Right kidney (tissue), 1 donor: ENCODE measurements at regions not wholly inside any gene's neighbourhood (a gene's known extent, or its start where the extent isn't known, plus 50 kb on each side); places are given as distances from the start of the nearest gene placed in this dataset.
"Not testable (repeated sequence)": the region's sequence is repeated elsewhere in the genome, so short reads cannot be mapped to it uniquely, and the experiment has no call there.

Experiments used
- DNase-seq: peaks from one replicate; pipeline ENCODE4 v3.0.0-alpha.2; 2016

DNA sequence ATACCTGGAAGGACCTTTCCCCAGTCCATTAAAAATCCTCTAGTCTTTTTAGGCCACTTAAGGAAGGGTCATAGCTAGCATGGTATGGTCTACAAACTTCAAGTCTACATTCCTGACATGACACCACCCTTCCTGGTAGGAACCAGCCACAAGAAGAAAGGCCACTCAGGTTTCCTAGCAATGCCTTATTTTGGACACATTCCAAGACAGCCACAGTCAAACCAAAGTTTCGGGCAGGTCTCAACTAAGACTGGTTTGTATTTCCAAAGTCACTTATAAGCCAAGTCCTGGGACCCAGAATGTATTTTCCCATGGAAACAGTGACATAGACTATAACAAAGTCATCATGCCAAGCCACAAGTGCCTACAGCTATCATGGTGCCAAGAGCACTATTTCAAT lies 50.6 kb upstream of the SLC44A3 start:
- DNase-seq, result no peak

DNA sequence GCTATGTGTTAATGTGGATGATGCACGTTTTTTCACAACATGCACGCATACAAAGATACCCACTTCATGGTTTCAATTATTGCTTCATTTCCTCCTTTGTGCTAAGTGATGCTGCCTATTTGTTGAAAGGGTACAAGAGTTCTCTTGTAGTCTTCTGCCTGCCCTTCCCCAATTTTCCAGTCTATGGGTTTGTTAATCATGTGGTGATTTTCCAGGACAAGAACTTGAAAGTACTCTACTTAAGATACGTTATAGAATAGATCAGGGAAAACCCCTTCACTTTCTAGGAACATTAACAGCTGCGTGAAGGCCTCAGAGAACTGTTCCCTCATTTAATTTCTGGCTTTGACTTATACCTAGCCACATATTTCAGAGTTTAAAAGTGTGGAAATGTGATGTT lies 52.1 kb upstream of the SLC44A3 start:
- no peak for DNase-seq

GRCh38 chr1:94765958-94766357 lies 54.2 kb upstream of the SLC44A3 start:
- DNase-seq, result no peak

- no peak for DNase-seq
Observed at GRCh38 chr1:94759188-94759587, 61.0 kb upstream of the SLC44A3 start.

GRCh38 chr1:94757931-94758330 lies 62.2 kb upstream of the SLC44A3 start:
- no peak for DNase-seq

DNA sequence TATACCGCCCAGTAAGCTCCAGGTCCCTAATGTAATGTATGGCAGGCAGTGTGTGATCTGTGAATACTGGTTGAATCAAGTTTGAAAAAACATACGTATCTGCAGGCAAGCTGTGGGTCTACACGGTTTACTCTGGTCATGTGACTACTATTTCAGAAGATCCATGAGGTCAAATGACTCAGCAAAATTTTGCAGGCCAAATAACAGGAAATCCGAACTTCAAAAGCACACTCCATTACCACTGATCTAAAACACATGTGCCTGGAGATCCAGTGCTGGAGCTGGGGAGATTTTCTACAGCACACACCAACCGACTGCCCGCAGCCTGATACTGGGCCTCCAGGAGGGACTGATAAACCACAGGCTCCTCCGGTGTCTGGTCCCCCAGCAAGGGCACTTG lies 64.5 kb upstream of the SLC44A3 start:
- no peak for DNase-seq

DNA sequence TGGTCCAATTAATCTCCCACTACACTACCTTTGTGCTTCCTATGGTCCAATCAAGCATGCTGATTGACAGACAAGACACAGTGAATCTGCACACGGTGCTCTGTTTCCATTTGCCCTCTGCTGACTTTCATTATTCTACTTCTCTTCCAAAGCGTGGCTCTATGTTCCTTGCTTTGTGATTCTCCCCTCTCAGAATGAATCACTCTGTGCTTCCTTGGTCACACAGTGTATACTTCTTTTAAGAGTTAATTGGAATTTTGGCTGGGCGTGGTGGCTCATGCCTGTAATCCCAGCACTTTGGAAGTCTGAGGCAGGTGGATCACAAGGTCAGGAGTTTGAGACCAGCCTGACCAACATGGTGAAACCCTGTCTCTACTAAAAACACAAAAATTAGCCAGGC lies 65.1 kb upstream of the SLC44A3 start:
- DNase-seq, result not testable (repeated sequence)

- DNase-seq, result no peak
Observed at GRCh38 chr1:94754570-94754969, 65.6 kb upstream of the SLC44A3 start.

DNA sequence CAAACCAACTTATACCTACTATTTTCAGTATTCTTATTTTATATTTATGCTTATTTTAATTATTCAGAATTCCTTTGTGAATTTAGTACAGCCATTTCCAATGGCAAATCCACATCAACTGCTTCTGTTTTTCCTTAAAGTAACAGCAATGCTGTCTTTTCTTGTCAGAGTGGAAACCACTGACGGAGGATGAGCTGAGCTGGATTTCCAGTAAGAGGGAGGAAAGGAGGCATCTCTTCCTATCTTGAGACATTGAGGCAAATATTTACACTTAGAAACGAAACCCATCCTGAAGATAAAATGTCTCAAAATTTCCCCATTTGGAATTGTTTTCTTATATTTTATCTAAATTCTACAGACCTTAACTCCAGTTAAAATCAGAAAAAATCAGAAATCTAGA lies 66.1 kb upstream of the SLC44A3 start:
- DNase-seq, result no peak

DNA sequence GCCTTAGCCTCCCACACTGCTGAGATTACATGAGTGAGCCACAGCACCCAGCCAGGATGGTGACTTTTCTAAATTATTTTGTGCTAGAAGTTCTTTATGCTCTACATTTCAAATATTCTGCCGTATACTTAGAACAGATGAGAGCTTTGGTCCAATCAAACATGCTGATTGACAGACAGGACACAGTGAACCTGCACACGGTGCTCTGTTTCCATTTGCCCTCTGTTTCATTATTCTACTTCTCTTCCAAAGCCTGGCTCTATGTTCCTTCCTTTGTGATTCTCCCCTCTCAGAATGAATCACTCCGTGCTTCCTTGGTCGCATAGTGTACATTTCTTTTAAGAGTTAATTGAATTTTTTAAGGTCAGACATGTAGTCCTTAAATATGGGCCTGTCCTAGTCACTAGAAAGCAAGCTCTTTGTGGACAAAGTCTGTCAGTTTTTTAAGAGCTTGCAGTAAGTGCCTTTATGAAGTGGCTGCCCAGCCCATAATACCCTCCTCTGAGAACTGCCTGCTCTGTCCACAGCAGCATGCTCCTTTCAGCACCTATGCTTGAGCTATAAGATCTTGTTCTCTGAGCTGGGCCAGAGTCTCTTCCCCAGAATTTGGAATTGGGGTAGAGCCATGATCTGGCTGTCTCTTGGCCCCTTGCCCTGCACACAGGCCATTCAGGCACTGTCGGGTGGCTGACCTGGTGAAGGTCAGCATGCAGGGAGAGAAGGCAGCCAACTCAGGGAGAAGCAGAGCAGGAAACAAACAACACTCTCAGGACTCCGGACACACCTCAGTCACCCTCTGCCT lies 66.8 kb upstream of the SLC44A3 start:
- DNase-seq, result no peak

DNA sequence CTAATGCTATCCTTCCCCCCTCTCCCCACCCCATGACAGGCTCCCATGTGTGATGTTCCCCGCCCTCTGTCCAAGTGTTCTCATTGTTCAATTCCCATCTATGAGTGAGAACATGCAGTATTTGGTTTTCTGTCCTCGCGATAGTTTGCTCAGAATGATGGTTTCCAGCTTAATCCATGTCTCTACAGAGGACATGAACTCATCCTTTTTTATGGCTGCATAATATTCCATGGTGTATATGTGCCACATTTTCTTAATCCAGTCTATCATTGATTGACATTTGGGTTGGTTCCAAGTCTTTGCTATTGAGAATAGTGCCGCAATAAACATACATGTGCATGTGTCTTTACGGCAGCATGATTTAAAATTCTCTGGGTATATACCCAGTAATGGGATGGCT lies 68.7 kb upstream of the SLC44A3 start:
- DNase-seq, result not testable (repeated sequence)

DNA sequence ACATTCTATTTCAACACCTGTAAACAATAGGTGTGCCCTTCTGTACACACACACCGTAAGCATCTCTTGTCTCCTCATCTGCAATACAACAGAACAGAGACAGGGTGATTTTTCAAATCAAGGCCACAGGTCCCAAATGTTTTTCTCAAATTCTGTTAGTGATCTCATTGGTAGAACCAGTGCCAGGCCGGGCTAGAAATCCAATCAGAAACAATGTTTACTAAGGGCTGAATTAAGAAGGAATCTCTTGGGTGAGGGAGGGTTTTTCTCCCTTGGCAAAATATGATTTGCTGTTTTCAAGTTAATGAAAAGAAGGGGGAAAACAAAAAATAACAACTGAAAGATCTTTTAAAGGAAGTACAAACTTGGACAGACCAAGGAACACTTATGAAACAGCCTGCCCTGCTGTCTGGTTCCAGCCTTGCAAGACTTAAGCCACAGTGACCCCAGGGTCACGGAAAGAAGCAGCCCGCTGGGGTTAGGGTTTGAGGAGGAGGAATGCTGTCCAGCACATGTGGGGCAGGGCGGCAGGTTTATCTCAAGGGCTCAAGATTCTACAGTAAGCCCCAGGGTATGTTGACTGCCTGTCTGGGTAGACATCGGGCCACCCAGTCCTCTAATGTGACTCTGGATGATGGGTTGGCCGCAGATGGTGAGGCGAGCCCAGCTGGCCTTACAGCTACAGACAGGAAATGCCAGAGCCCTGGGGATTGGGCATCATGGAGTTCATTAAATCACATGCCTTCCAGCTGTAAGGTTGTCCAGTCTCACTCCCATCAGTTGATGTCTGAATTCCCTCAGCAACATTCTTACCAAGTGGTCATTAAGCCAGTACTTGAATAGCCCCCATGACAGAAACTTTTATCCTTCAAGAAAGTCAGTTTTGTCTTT lies 73.3 kb upstream of the SLC44A3 start:
- no peak for DNase-seq

DNA sequence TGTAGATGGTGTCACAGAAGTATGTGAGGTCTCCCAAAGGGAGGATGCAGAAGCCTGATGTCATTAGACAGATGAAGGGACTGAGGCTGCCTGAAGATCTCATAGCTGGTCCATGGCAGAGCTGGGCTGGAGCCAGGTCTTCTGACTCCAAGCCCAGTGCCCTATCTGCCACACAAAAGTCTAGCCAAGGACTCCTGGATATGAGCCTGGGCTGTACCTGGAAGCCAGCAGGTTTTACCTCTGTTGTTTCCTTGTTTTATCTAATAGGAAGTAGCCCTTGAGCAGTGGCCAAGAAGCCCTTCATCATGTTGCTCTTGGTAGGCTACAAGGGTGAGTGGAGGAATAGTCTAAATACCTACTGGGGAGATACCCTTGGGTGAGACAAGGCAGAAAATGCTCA lies 74.4 kb upstream of the SLC44A3 start:
- DNase-seq, result no peak

DNA sequence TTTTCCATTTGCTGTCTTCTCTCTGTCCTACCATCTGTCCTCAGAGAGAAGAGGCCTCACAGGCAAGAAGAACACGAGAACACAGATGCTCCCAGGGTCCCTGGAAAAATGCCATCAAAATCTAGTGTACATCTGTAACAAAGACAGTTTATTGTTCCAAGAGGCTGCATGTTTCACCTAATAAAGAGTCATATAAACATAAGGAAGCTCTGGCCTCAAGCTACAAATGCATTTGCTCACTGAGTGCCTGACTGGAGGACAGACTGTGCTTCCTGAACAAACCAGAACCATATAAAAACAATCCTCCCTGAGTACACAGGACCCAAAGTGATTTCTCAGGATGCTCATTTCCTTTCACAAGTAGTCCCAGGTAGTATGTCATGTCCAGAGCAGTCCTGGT lies 76.3 kb upstream of the SLC44A3 start:
- DNase-seq, result no peak

- DNase-seq, result no peak
Observed at GRCh38 chr1:94741996-94742395, 78.2 kb upstream of the SLC44A3 start.

- no peak for DNase-seq
Observed at GRCh38 chr1:94741510-94741909, 78.6 kb upstream of the SLC44A3 start.

- no peak for DNase-seq
Observed at GRCh38 chr1:94739521-94740061, 80.6 kb upstream of the SLC44A3 start.

DNA sequence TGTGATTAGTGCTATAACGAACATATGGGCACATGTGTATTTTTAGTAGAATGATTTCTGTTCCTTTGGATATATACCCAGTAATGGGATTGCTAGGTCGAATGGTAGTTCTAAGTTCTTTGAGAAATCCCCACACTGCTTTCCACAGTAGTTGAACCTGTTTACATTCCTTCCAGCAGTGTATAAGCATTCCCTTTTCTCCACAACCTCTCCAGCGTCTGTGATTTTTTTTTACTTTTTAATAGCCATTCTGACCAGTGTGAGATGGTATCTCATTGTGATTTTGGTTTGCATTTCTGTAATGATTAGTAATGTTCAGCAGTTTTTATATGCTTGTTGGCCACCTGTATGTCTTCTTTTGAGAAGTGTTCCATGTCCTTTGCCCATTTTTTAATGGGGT lies 81.8 kb upstream of the SLC44A3 start:
- no peak for DNase-seq

- DNase-seq, result no peak
Observed at GRCh38 chr1:94737124-94737998, 82.8 kb upstream of the SLC44A3 start.

- DNase-seq, result no peak
Observed at GRCh38 chr1:94736549-94736948, 83.6 kb upstream of the SLC44A3 start.

GRCh38 chr1:94736073-94736472 lies 84.1 kb upstream of the SLC44A3 start:
- no peak for DNase-seq
